ENCODE measurements at regions not wholly inside any gene's neighbourhood (a gene's known extent, or its start where the extent isn't known, plus 50 kb on each side); places are given as distances from the start of the nearest gene placed in this dataset.
A peak's percentile ranks its signal among the peaks of the same experiment; 100 is the strongest.

DNA sequence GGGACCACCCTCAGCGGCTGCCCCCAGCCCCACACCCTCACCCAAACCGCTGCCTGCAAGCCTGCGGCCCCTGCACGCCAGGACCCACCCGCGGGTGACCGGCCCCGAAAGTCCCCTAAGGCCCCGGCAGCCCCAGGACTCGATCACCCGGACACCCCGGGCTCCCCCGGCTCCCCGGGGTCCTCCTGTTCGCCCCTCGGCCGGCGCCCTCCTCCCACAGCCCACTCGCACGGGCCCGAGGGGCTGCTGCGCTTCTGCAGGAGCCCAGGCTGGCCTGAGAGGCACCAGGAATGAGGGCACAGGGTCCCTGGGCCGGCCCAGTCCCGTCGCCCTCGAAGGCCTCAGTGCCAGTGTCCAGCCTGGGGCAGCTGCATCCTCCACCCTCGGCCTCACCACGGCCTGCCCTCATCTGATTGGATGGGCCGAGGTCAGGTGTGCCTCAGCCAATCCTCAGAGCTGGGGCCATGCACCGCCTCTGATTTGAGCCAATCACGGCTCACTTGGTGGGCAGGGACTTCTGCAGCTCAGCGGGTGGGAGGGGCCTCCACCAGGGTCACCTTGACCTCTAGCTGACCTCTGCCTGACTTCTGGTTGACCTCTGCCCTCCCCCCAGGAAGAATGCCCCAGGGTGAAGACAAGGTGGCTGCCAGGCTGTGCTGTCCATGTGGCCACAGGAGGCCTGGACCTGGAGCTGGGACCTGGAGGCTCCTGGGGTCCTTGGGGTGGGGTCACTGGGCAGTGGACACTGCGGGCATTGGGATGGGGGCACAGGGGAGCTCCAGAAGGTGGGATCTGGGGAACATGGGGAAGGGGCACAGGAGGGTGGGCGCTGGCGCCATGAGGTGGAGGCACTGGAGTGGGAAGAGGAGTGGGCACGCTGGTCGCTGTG lies 97.6 kb upstream of the NKX1-1 start:
- no TSS peak for BruUV-seq (replicated peaks)
- intact Hi-C loops (cut with micrococcal nuclease): no loop called here
- no peak for TF ChIP-seq FOXA3 (CRISPR knock-in tag; conservative IDR thresholded peaks at IDR 0.05 in 1 of 2, IDR thresholded peaks at IDR 0.05 in 1 of 2)
- no peak for TF ChIP-seq ZNF121 (CRISPR knock-in tag; conservative IDR thresholded peaks at IDR 0.05)
- TF ChIP-seq ZNF175 (CRISPR knock-in tag; IDR thresholded peaks at IDR 0.05; ENCODE audit: low read depth): no peak
- TF ChIP-seq CBX3 (IDR thresholded peaks at IDR 0.05; ENCODE audit: borderline replicate concordance in 1 of 2, low read length in 2 of 2): no peak
- TF ChIP-seq FOS (IDR thresholded peaks at IDR 0.05; ENCODE audit: extremely low read depth, insufficient read length): peak; percentile 26
- no peak for TF ChIP-seq PHB (CRISPR knock-in tag; IDR thresholded peaks at IDR 0.05)
- TF ChIP-seq SNRNP70 (optimal IDR thresholded peaks at IDR 0.05; ENCODE audit: low read depth, low read length): no peak
- TF ChIP-seq ZNF76 (CRISPR knock-in tag; IDR thresholded peaks at IDR 0.05; ENCODE audit: borderline replicate concordance): no peak
- no peak for TF ChIP-seq ZNF592 (IDR thresholded peaks at IDR 0.05)
- no peak for TF ChIP-seq POU5F1 (IDR thresholded peaks at IDR 0.05; ENCODE audit: borderline replicate concordance, low read depth, low read length, partially characterized antibody)
- TF ChIP-seq DMBX1 (CRISPR knock-in tag; IDR thresholded peaks at IDR 0.05; ENCODE audit: borderline replicate concordance): no peak
- TF ChIP-seq, protein P1, sequence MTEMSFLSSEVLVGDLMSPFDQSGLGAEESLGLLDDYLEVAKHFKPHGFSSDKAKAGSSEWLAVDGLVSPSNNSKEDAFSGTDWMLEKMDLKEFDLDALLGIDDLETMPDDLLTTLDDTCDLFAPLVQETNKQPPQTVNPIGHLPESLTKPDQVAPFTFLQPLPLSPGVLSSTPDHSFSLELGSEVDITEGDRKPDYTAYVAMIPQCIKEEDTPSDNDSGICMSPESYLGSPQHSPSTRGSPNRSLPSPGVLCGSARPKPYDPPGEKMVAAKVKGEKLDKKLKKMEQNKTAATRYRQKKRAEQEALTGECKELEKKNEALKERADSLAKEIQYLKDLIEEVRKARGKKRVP (CRISPR knock-in tag; IDR thresholded peaks at IDR 0.05): no peak
- peak; percentile 57 for TF ChIP-seq NFYB (IDR thresholded peaks at IDR 0.05; ENCODE audit: extremely low read depth, insufficient read length)
- no peak for TF ChIP-seq ZKSCAN3 (CRISPR knock-in tag; IDR thresholded peaks at IDR 0.05)
- no peak for TF ChIP-seq ZNF134 (CRISPR knock-in tag; conservative IDR thresholded peaks at IDR 0.05)
- TF ChIP-seq RAD51 (IDR thresholded peaks at IDR 0.05; ENCODE audit: borderline replicate concordance, low read depth): peak; percentile 48; the same call in 1 of the 2 replicates
- TF ChIP-seq BDP1 (IDR thresholded peaks at IDR 0.05; ENCODE audit: insufficient read depth, insufficient read length): no peak
- TF ChIP-seq ZNF146 (CRISPR knock-in tag; IDR thresholded peaks at IDR 0.05; ENCODE audit: unreplicated experiment): no peak

More for the DNA sequence above, 97.6 kb upstream of the NKX1-1 start:
- POLR2A ChIA-PET: no interaction called here
- no peak overlapping the region for H2AFZ ChIP-seq (ENCODE audit: low read depth, low read length)
- H3K9me1 ChIP-seq (ENCODE audit: control insufficient read depth, insufficient read depth, low read length): no peaks in the 10 kb centered on the region
- H3K4me3 ChIP-seq: no peak overlapping the region
- no peaks in the 10 kb centered on the region for H3K79me2 ChIP-seq (ENCODE audit: control insufficient read depth, insufficient read depth, low read length)
- H4K20me1 ChIP-seq (replicated peaks; ENCODE audit: control insufficient read depth, insufficient read depth, low read length): no peaks in the 10 kb centered on the region
- no peak overlapping the region for H3K9ac ChIP-seq (ENCODE audit: insufficient read depth in 1 of 2, low read depth in 2 of 2, low read length in 2 of 2)
- no peaks in the 10 kb centered on the region for H3K36me3 ChIP-seq (ENCODE audit: control insufficient read depth, insufficient read depth, low read length)
- ATAC-seq: peak; percentile 83
- H3K4me1 ChIP-seq (replicated peaks in 1 of 2; ENCODE audit: control insufficient read depth in 2 of 2, insufficient read depth in 2 of 2, low read length in 2 of 2): peaks cover 0 to 43% of the 10 kb centered on the region in 2 experiments; a peak in 2 of 5 replicates
- no peak overlapping the region for H3K27ac ChIP-seq (ENCODE audit: extremely low read depth, low read depth, low read length)
- no peaks in the 10 kb centered on the region for H3K9me3 ChIP-seq (replicated peaks; ENCODE audit: control insufficient read depth, insufficient read depth, low read depth, low read length)
- FAIRE-seq: no peak
- peaks cover 0 to 49% of the 10 kb centered on the region in 2 experiments; a peak in 3 of 5 replicates for H3K27me3 ChIP-seq (ENCODE audit: control insufficient read depth in 2 of 2, insufficient read depth in 2 of 2, low read length in 2 of 2)
- no peak overlapping the region for H3K4me2 ChIP-seq (ENCODE audit: insufficient read depth, low read length)
- CTCF ChIA-PET (ENCODE audit: low intra/inter-chr PET ratio): no interaction called here
- 40% methylated on average over 17 of the region's 37 CpGs for WGBS (ENCODE audit: insufficient coverage, low coverage, missing lambda C conversion rate)
- peak; percentile 14 to 78 (median 54) for DNase-seq (ENCODE audit: extremely low read depth in 1 of 4, low spot score in 3 of 4)
- in situ Hi-C loops (cut with MboI): no loop called here

Measured in K562 (cell line).